GM23248 (cell line): ENCODE measurements at regions not wholly inside any gene's neighbourhood (a gene's known extent, or its start where the extent isn't known, plus 50 kb on each side); places are given as distances from the start of the nearest gene placed in this dataset.

Experiments used
- EZH2 ChIP-seq: fragments of 200-600 bp; sonication (generic); IDR thresholded peaks from 2 replicates; pipeline ENCODE4 v1.6.1; 2018; ENCODE audit warnings: antibody characterized with exemption, mild to moderate bottlenecking; ENCODE audit not compliant: insufficient read depth, poor library complexity, severe bottlenecking
- EZH2phosphoT487 ChIP-seq: fragments of 200-600 bp; sonication (generic); IDR thresholded peaks from 2 replicates; pipeline ENCODE4 v1.6.1; 2018; ENCODE audit warnings: antibody characterized with exemption, moderate library complexity, mild to moderate bottlenecking, low read depth; ENCODE audit not compliant: insufficient read depth

DNA sequence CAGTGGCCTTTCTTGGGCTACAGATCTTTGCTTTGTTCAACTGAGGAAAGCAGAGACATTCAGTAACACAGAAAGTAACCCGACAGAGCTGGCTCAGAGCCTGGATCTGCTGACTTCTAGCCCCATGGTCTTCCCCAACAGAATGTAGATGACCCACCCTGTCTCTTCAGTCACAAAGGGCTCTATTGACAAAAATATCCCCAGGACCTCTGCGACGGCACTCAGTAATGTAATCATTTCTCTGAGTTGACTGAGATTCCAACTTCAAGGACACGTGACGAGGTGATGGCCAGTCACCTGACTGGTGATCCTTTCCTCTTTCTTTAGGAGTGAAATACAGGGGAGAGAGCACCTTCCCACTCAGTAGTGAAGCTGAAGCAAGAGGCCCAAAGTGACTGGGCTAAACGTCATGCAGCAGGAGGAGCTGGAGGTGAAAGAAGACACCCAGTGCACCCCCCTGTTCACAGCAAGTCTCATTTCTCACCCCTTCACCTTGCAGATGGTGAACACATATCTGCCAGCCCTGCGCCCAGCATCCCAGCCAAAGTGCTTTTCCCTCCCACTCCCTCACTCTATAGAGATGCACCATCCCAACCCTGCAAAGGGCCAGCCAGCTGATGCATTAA, 179.2 kb upstream of the EGLN3 start:
- TF ChIP-seq EZH2phosphoT487, result no peak
- TF ChIP-seq EZH2, result no peak
